Esophagus squamous epithelium (tissue), 4 donors: ENCODE measurements at regions not wholly inside any gene's neighbourhood (a gene's known extent, or its start where the extent isn't known, plus 50 kb on each side); places are given as distances from the start of the nearest gene placed in this dataset.

Experiments used
- POLR2A ChIP-seq, 4 donors: fragments of 450-650 bp; IDR thresholded peaks; one replicate each; pipeline ENCODE4 v1.6.1; 2017; ENCODE audit warnings: antibody characterized with exemption in 4 of 4, mild to moderate bottlenecking in 4 of 4, moderate library complexity in 3 of 4
- TF ChIP-seq, protein P1 (sequence below), 6 experiments: fragments of 450-650 bp in 4 of 6; fragments of 200-600 bp in 2 of 6; sonication (generic) in 2 of 6; IDR thresholded peaks; one replicate each; pipeline ENCODE4 v1.5.1; 2016 to 2019; ENCODE audit warnings: antibody characterized with exemption in 6 of 6, mild to moderate bottlenecking in 4 of 6, moderate library complexity in 4 of 6

DNA sequence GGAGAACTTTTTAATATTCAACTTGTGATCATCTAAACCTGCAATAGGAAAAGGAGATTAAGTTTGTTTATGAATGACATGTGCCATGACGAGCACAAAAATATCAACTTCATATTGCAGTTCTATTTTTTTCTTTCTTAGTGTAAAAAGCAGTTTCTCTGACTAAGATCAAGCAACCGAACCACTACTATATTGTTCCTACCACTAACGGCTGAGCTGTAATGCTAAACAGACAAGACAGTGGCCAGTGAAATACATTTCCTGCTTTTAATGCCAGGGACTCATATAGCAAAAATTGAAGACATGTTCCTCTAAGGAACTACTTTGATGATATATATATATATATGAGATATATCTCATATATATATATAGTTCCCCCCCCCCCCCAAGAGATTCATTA is 1705.6 kb upstream of the TMEFF2 start:
- no peak for TF ChIP-seq POLR2A (IDR thresholded peaks at IDR 0.05)
- TF ChIP-seq, protein P1, sequence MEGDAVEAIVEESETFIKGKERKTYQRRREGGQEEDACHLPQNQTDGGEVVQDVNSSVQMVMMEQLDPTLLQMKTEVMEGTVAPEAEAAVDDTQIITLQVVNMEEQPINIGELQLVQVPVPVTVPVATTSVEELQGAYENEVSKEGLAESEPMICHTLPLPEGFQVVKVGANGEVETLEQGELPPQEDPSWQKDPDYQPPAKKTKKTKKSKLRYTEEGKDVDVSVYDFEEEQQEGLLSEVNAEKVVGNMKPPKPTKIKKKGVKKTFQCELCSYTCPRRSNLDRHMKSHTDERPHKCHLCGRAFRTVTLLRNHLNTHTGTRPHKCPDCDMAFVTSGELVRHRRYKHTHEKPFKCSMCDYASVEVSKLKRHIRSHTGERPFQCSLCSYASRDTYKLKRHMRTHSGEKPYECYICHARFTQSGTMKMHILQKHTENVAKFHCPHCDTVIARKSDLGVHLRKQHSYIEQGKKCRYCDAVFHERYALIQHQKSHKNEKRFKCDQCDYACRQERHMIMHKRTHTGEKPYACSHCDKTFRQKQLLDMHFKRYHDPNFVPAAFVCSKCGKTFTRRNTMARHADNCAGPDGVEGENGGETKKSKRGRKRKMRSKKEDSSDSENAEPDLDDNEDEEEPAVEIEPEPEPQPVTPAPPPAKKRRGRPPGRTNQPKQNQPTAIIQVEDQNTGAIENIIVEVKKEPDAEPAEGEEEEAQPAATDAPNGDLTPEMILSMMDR (IDR thresholded peaks at IDR 0.05) = no peak
